ENCODE measurements at regions not wholly inside any gene's neighbourhood (a gene's known extent, or its start where the extent isn't known, plus 50 kb on each side); places are given as distances from the start of the nearest gene placed in this dataset.

- Mint-ChIP-seq H3K4me3 (ENCODE audit: unreplicated experiment) (no peak overlapping the region), H3K9me3 (ENCODE audit: unreplicated experiment) (no peaks in the 10 kb centered on the region), H3K4me1 (ENCODE audit: low read depth, unreplicated experiment) (no peaks in the 10 kb centered on the region), H3K27me3 (ENCODE audit: insufficient read depth, unreplicated experiment) (peaks cover 3% of the 10 kb centered on the region), H3K27ac (ENCODE audit: unreplicated experiment) (no peak overlapping the region), H3K36me3 (ENCODE audit: insufficient read depth, unreplicated experiment) (no peaks in the 10 kb centered on the region)
- H3K27me3 ChIP-seq (replicated peaks; ENCODE audit: control insufficient read depth, insufficient read depth, low read length): no peaks in the 10 kb centered on the region
- DNase-seq: no peak
- no TSS peak for BruUV-seq (replicated peaks)
- TF ChIP-seq CTCF (IDR thresholded peaks at IDR 0.05; ENCODE audit: insufficient read depth in 1 of 2, low read depth in 1 of 2, low read length in 1 of 2, severe bottlenecking in 1 of 2, unreplicated experiment in 1 of 2): no peak
- no peaks in the 10 kb centered on the region for H3K4me1 ChIP-seq
- H3K9me3 ChIP-seq: no peaks in the 10 kb centered on the region
- intact Hi-C loops (cut with micrococcal nuclease; ENCODE audit: unreplicated experiment): no loop called here
- ChIA-PET POLR2A (no interaction called here), CTCF (no interaction called here)
- H3K4me3 ChIP-seq (ENCODE audit: low read depth, low read length): no peak overlapping the region
- no peaks in the 10 kb centered on the region for H3K36me3 ChIP-seq (ENCODE audit: control insufficient read depth, insufficient read depth, low read length)
Measured at GRCh38 chr4:18292411-18292810, 270.9 kb upstream of the LCORL start.

- TF ChIP-seq CTCF (IDR thresholded peaks at IDR 0.05; ENCODE audit: insufficient read depth in 1 of 2, low read depth in 1 of 2, low read length in 1 of 2, severe bottlenecking in 1 of 2, unreplicated experiment in 1 of 2): no peak
- Mint-ChIP-seq H3K4me1 (ENCODE audit: low read depth, unreplicated experiment) (no peaks in the 10 kb centered on the region), H3K36me3 (ENCODE audit: insufficient read depth, unreplicated experiment) (no peaks in the 10 kb centered on the region), H3K4me3 (ENCODE audit: unreplicated experiment) (no peak overlapping the region), H3K9me3 (ENCODE audit: unreplicated experiment) (no peaks in the 10 kb centered on the region), H3K27ac (ENCODE audit: unreplicated experiment) (no peak overlapping the region), H3K27me3 (ENCODE audit: insufficient read depth, unreplicated experiment) (peaks cover 3% of the 10 kb centered on the region)
- ChIA-PET CTCF (no interaction called here), POLR2A (no interaction called here)
- DNase-seq: no peak
- intact Hi-C loops (cut with micrococcal nuclease; ENCODE audit: unreplicated experiment): no loop called here
- no peaks in the 10 kb centered on the region for H3K4me1 ChIP-seq
- no peaks in the 10 kb centered on the region for H3K36me3 ChIP-seq (ENCODE audit: control insufficient read depth, insufficient read depth, low read length)
- H3K9me3 ChIP-seq: no peaks in the 10 kb centered on the region
- no peak overlapping the region for H3K4me3 ChIP-seq (ENCODE audit: low read depth, low read length)
- no peaks in the 10 kb centered on the region for H3K27me3 ChIP-seq (replicated peaks; ENCODE audit: control insufficient read depth, insufficient read depth, low read length)
- BruUV-seq (replicated peaks): no TSS peak
Measured at GRCh38 chr4:18291981-18292380, 270.4 kb upstream of the LCORL start.

DNA sequence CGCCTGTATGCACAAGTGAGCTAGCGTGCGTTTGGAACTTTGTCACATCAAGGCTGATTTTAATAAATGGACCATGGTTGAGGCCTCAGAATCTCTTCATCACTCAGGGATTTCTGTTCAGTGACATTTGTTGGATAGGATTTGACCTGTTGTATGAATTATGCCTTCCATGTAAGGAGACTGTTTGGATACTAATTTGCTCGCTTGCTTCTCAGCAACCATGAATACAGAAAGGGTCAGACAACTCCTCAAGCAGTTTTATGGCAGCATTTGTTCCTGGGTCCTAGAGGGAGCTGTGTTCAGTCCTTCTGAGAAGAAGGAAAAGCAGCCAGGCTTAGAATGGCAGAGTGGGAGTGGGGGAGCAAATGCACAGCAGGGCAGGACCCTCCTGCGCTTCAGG lies 269.7 kb upstream of the LCORL start:
- intact Hi-C loops (cut with micrococcal nuclease; ENCODE audit: unreplicated experiment): no loop called here
- Mint-ChIP-seq H3K36me3 (ENCODE audit: insufficient read depth, unreplicated experiment) (no peaks in the 10 kb centered on the region), H3K4me3 (ENCODE audit: unreplicated experiment) (no peak overlapping the region), H3K9me3 (ENCODE audit: unreplicated experiment) (no peaks in the 10 kb centered on the region), H3K27ac (ENCODE audit: unreplicated experiment) (no peak overlapping the region), H3K4me1 (ENCODE audit: low read depth, unreplicated experiment) (no peaks in the 10 kb centered on the region), H3K27me3 (ENCODE audit: insufficient read depth, unreplicated experiment) (peaks cover 3% of the 10 kb centered on the region)
- CTCF ChIA-PET: no interaction called here
- BruUV-seq (replicated peaks): no TSS peak
- H3K4me1 ChIP-seq: no peaks in the 10 kb centered on the region
- no peak for DNase-seq
- H3K9me3 ChIP-seq: no peaks in the 10 kb centered on the region
- TF ChIP-seq CTCF (IDR thresholded peaks at IDR 0.05; ENCODE audit: insufficient read depth in 1 of 2, low read depth in 1 of 2, low read length in 1 of 2, severe bottlenecking in 1 of 2, unreplicated experiment in 1 of 2): no peak
- H3K27me3 ChIP-seq (replicated peaks; ENCODE audit: control insufficient read depth, insufficient read depth, low read length): no peaks in the 10 kb centered on the region
- POLR2A ChIA-PET: no interaction called here
- H3K4me3 ChIP-seq (ENCODE audit: low read depth, low read length): no peak overlapping the region
- H3K36me3 ChIP-seq (ENCODE audit: control insufficient read depth, insufficient read depth, low read length): no peaks in the 10 kb centered on the region

Data from Caco-2 (cell line).